GM12878 (cell line): ENCODE measurements at regions not wholly inside any gene's neighbourhood (a gene's known extent, or its start where the extent isn't known, plus 50 kb on each side); places are given as distances from the start of the nearest gene placed in this dataset.
"Not testable (repeated sequence)": the region's sequence is repeated elsewhere in the genome, so short reads cannot be mapped to it uniquely, and the experiment has no call there.

ENCODE experiments used
- ATAC-seq: fragments of 200-7000 bp; cut with Tn5 transposase; 3 replicates; pipeline ENCODE4 v1.9.1; 2020; ENCODE audit warnings: mild to moderate bottlenecking, moderate library complexity
- BruUV-seq: library from RNA; stranded (reverse); fragments of 400-500 nt; replicated peaks from 2 replicates; lab custom pipeline; 2021; lab: Mats Ljungman, UMichigan
- CTCF ChIA-PET: fragments of 300-600 bp; sonication (Branson Sonifier 250); formaldehyde crosslinking; extraction: SDS; loops from one replicate; lab custom pipeline; 2021; ENCODE audit warnings: inconsistent platforms; lab: Yijun Ruan, JAX
- POLR2A ChIA-PET: fragments of 350-600 bp; formaldehyde crosslinking; extraction: SDS; loops from one replicate; lab custom pipeline; 2021; ENCODE audit warnings: inconsistent platforms; lab: Charles Lee
- RAD21 ChIA-PET: fragments of 300-600 bp; sonication (Branson Sonifier 250); formaldehyde crosslinking; loops from one replicate; lab custom pipeline; 2023; ENCODE audit warnings: antibody characterized with exemption; ENCODE audit not compliant: unreplicated experiment; lab: Charles Lee
- SMC1A ChIA-PET: fragments of 300-600 bp; sonication (Branson Sonifier 250); formaldehyde crosslinking; loops from one replicate; lab custom pipeline; 2023; ENCODE audit not compliant: unreplicated experiment, uncharacterized antibody; lab: Charles Lee
- DNase-seq: peaks from one replicate; pipeline ENCODE4 v3.0.0-alpha.2; 2011; ENCODE audit warnings: low read depth, low spot score
- FAIRE-seq: peaks from 3 replicates; lab custom pipeline; 2011; peaks lifted over from hg19 to GRCh38; lab: Jason Lieb, UNC
- H2AFZ ChIP-seq: 2 replicates; pipeline ENCODE4 v1.6.0; 2011; ENCODE audit warnings: low read depth, low read length, control low read depth; ENCODE audit not compliant: control insufficient read depth
- H3K27ac ChIP-seq: 2 replicates; pipeline ENCODE4 v1.5.1; 2011; ENCODE audit warnings: control low read depth; ENCODE audit not compliant: control insufficient read depth, insufficient read depth
- H3K27me3 ChIP-seq, 2 experiments: replicated peaks in 1 of 2; 2 replicates each; pipeline versions ENCODE4 v1.6.0 to v1.6.1; 2011; ENCODE audit warnings: low read length in 1 of 2; ENCODE audit not compliant: control insufficient read depth in 2 of 2, insufficient read depth in 2 of 2
- H3K36me3 ChIP-seq, 2 experiments: 2 replicates each; pipeline ENCODE4 v1.5.1; 2011; ENCODE audit warnings: low read length in 1 of 2; ENCODE audit not compliant: control insufficient read depth in 2 of 2, insufficient read depth in 2 of 2
- H3K4me1 ChIP-seq: 2 replicates; pipeline ENCODE4 v1.6.1; 2011; ENCODE audit warnings: mild to moderate bottlenecking, low read length, moderate library complexity, mixed read lengths; ENCODE audit not compliant: control insufficient read depth, insufficient read depth
- H3K4me2 ChIP-seq: 2 replicates; pipeline ENCODE4 v1.6.0; 2011; ENCODE audit warnings: control low read depth; ENCODE audit not compliant: control insufficient read depth, insufficient read depth
- H3K4me3 ChIP-seq: fragments of 200-600 bp; sonication (generic); 2 replicates; pipeline ENCODE4 v1.5.1; 2016
- H3K79me2 ChIP-seq: 2 replicates; pipeline ENCODE4 v1.6.0; 2011; ENCODE audit warnings: low read length; ENCODE audit not compliant: control insufficient read depth, insufficient read depth
- H3K9ac ChIP-seq: 2 replicates; pipeline ENCODE4 v1.8.0; 2011; ENCODE audit warnings: low read length, control low read depth, mixed read lengths; ENCODE audit not compliant: control insufficient read depth, insufficient read depth
- H3K9me3 ChIP-seq: replicated peaks from 3 replicates; pipeline ENCODE4 v1.5.1; 2011; ENCODE audit warnings: mild to moderate bottlenecking, low read length; ENCODE audit not compliant: control insufficient read depth, insufficient read depth
- H4K20me1 ChIP-seq: 2 replicates; pipeline ENCODE4 v1.6.0; 2011; ENCODE audit not compliant: control insufficient read depth, insufficient read depth
- WGBS: methylation state at CpG from one replicate; pipeline ENCODE4 v1.1.6; 2016; ENCODE audit warnings: low lambda C conversion rate; ENCODE audit not compliant: insufficient replicate concordance, insufficient coverage; ENCODE audit errors: missing lambda C conversion rate; 5-methylcytosine and 5-hydroxymethylcytosine counted together
- in situ Hi-C: fragments of 300-500 bp; cut with MboI; formaldehyde crosslinking; loops from 9 replicates; pipeline ENCODE4 v1.14.3; 2018; ENCODE audit warnings: mixed read lengths
- intact Hi-C: fragments of 100-400 bp; cut with micrococcal nuclease; formaldehyde crosslinking; loops from one replicate; pipeline ENCODE4 v1.14.2; 2022; ENCODE audit not compliant: unreplicated experiment

DNA sequence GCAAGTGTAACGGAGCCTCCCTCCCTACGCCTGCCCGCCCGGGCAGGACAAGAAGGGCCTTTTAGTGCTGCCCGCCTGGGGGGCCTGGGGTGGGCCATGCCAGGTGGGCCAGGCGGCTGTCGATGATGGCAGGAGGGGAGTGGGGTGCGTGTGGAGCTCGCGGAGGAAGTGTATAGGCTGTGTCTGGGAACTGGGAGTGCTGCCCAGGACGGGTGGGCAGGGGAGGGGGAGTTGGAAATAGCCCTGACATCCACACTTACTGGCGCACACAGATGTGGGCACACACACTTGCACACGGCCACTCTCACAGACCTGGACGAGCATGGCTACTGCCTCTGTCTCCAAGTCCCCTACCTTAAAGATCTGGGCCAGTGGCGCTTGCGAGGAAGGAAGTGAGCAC lies 196.0 kb downstream of the TBC1D2B start:
- H3K4me1 ChIP-seq, DNase-seq, FAIRE-seq, H3K27ac ChIP-seq, H3K27me3 ChIP-seq, POLR2A ChIA-PET, H3K79me2 ChIP-seq, BruUV-seq, intact Hi-C loops, H3K36me3 ChIP-seq, H3K4me2 ChIP-seq, H3K9ac ChIP-seq, H3K9me3 ChIP-seq, H3K4me3 ChIP-seq, H2AFZ ChIP-seq, in situ Hi-C loops, ATAC-seq, H4K20me1 ChIP-seq: not testable (repeated sequence)
- SMC1A ChIA-PET, result interaction anchor here (1.1 to 1.3 kb wide), 2 partner anchors 11 to 20 kb away, joined by 3 to 4 read pairs; no protein-coding TSS in a partner anchor
- RAD21 ChIA-PET, result interaction anchor here (1.2 kb wide), 1 partner anchor 19 kb away, joined by 3 read pairs; no protein-coding TSS in a partner anchor
- CTCF ChIA-PET, result interaction anchor here (1.0 to 1.6 kb wide), 5 partner anchors 11 to 694 kb away, joined by 3 to 6 read pairs (median 4); no protein-coding TSS in a partner anchor
- WGBS, result 28% methylated on average over 11 of the region's 16 CpGs

DNA sequence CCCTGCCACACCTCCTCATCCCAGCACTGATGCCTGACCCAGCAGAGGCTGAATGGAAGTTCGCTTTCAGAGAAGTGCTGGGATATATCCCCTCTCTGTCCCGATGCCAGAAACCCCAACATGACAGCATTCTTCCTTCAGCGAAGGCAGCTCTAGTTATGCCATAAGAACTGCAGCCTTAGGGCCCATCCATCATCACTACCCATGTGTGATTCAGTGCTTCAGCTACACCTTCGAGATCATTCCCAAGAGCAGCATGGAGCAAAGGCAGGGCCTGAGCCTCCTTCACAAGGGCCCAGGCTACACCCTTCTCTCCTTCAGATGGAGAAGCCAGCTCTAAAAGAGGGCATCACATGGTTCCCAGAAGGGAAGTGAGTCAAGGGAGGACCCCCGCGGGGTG lies 198.0 kb downstream of the TBC1D2B start:
- H3K79me2 ChIP-seq, SMC1A ChIA-PET, FAIRE-seq, H4K20me1 ChIP-seq, H3K4me1 ChIP-seq, DNase-seq, H3K4me3 ChIP-seq, H3K27me3 ChIP-seq, H3K9me3 ChIP-seq, H3K4me2 ChIP-seq, in situ Hi-C loops, BruUV-seq, ATAC-seq, intact Hi-C loops, POLR2A ChIA-PET, H3K36me3 ChIP-seq, RAD21 ChIA-PET, H3K27ac ChIP-seq, H2AFZ ChIP-seq, CTCF ChIA-PET, H3K9ac ChIP-seq: not testable (repeated sequence)
- 3% methylated on average over 4 of the region's 6 CpGs for WGBS
